ENCODE measurements at regions not wholly inside any gene's neighbourhood (a gene's known extent, or its start where the extent isn't known, plus 50 kb on each side); places are given as distances from the start of the nearest gene placed in this dataset.
"Not testable (repeated sequence)": the region's sequence is repeated elsewhere in the genome, so short reads cannot be mapped to it uniquely, and the experiment has no call there.

GRCh38 chr20:1800180-1800579 lies 95.0 kb upstream of the SIRPA start:
- Histone ChIP-seq H2BK15ac (ENCODE audit: low read depth, poor library complexity, severe bottlenecking) (no peak overlapping the region), H3K27ac (ENCODE audit: low read length, poor library complexity, severe bottlenecking) (no peak overlapping the region), H3K4me3 (ENCODE audit: insufficient read depth in 1 of 2, low read depth in 1 of 2, low read length in 2 of 2) (no peak overlapping the region), H3K9me3 (ENCODE audit: control insufficient read depth, low read length) (no peaks in the 10 kb centered on the region), H3K9ac (ENCODE audit: low read length) (no peak overlapping the region), H3K4ac (ENCODE audit: low read depth in 1 of 2, low read length in 2 of 2) (no peak overlapping the region), H3K14ac (ENCODE audit: low read length in 2 of 2) (no peak overlapping the region), H2AFZ (ENCODE audit: low read depth, low read length) (no peak overlapping the region), H3K36me3 (ENCODE audit: control insufficient read depth in 1 of 2, insufficient read depth in 2 of 2, low read depth in 1 of 2, low read length in 2 of 2) (no peaks in the 10 kb centered on the region), H2BK5ac (ENCODE audit: low read depth, low read length, poor library complexity, severe bottlenecking) (no peak overlapping the region), H2AK5ac (ENCODE audit: low read length, severe bottlenecking) (no peak overlapping the region), H3K79me1 (replicated peaks; ENCODE audit: low read length, poor library complexity, severe bottlenecking) (peaks cover 2% of the 10 kb centered on the region), H3K27me3 (ENCODE audit: control insufficient read depth in 1 of 2, insufficient read depth in 1 of 2, low read length in 2 of 2) (peaks cover 4 to 7% of the 10 kb centered on the region in 2 experiments), H3K4me1 (ENCODE audit: control insufficient read depth, insufficient read depth, low read depth, low read length) (peaks cover 12% of the 10 kb centered on the region), H3K23ac (ENCODE audit: low read length in 2 of 2) (no peak overlapping the region), H3K4me2 (ENCODE audit: low read length, poor library complexity, severe bottlenecking) (no peak overlapping the region), H2BK12ac (ENCODE audit: low read length in 2 of 2) (no peak overlapping the region), H4K91ac (ENCODE audit: low read length) (no peak overlapping the region), H3K18ac (ENCODE audit: low read depth in 1 of 2, low read length in 2 of 2) (no peak overlapping the region), H4K8ac (ENCODE audit: low read length) (no peak overlapping the region), H2BK120ac (ENCODE audit: low read depth, low read length) (no peak overlapping the region)
- no peak for DNase-seq
- WGBS: 91% methylated on average over 1 of the region's 2 CpGs

- H3K27ac ChIP-seq (ENCODE audit: low read length, poor library complexity, severe bottlenecking); H3K23ac ChIP-seq (ENCODE audit: low read length in 2 of 2); H3K18ac ChIP-seq (ENCODE audit: low read depth in 1 of 2, low read length in 2 of 2); H2AK5ac ChIP-seq (ENCODE audit: low read length, severe bottlenecking); H3K36me3 ChIP-seq (ENCODE audit: control insufficient read depth in 1 of 2, insufficient read depth in 2 of 2, low read depth in 1 of 2, low read length in 2 of 2); H2BK12ac ChIP-seq (ENCODE audit: low read length in 2 of 2); H2BK15ac ChIP-seq (ENCODE audit: low read depth, poor library complexity, severe bottlenecking); H4K91ac ChIP-seq (ENCODE audit: low read length); DNase-seq; H3K9me3 ChIP-seq (ENCODE audit: control insufficient read depth, low read length); H2BK5ac ChIP-seq (ENCODE audit: low read depth, low read length, poor library complexity, severe bottlenecking); H3K4me3 ChIP-seq (ENCODE audit: insufficient read depth in 1 of 2, low read depth in 1 of 2, low read length in 2 of 2); H2BK120ac ChIP-seq (ENCODE audit: low read depth, low read length); H4K8ac ChIP-seq (ENCODE audit: low read length); H3K79me1 ChIP-seq (replicated peaks; ENCODE audit: low read length, poor library complexity, severe bottlenecking); H3K4ac ChIP-seq (ENCODE audit: low read depth in 1 of 2, low read length in 2 of 2); H3K4me2 ChIP-seq (ENCODE audit: low read length, poor library complexity, severe bottlenecking); H3K9ac ChIP-seq (ENCODE audit: low read length); H3K27me3 ChIP-seq (ENCODE audit: control insufficient read depth in 1 of 2, insufficient read depth in 1 of 2, low read length in 2 of 2); H3K14ac ChIP-seq (ENCODE audit: low read length in 2 of 2); H2AFZ ChIP-seq (ENCODE audit: low read depth, low read length): not testable (repeated sequence)
- WGBS: 91% methylated on average over 7 of the region's 14 CpGs
- H3K4me1 ChIP-seq (ENCODE audit: control insufficient read depth, insufficient read depth, low read depth, low read length): peaks cover 10% of the 10 kb centered on the region
Measured at GRCh38 chr20:1799746-1800145, 95.5 kb upstream of the SIRPA start.

GRCh38 chr20:1798982-1799381 lies 96.2 kb upstream of the SIRPA start:
- no peak overlapping the region for H3K18ac ChIP-seq (ENCODE audit: low read depth in 1 of 2, low read length in 2 of 2)
- no peak overlapping the region for H3K4me3 ChIP-seq (ENCODE audit: insufficient read depth in 1 of 2, low read depth in 1 of 2, low read length in 2 of 2)
- no peaks in the 10 kb centered on the region for H3K9me3 ChIP-seq (ENCODE audit: control insufficient read depth, low read length)
- H4K8ac ChIP-seq (ENCODE audit: low read length): no peak overlapping the region
- H3K4ac ChIP-seq (ENCODE audit: low read depth in 1 of 2, low read length in 2 of 2): no peak overlapping the region
- no peak overlapping the region for H2BK5ac ChIP-seq (ENCODE audit: low read depth, low read length, poor library complexity, severe bottlenecking)
- peaks cover 2% of the 10 kb centered on the region for H3K79me1 ChIP-seq (replicated peaks; ENCODE audit: low read length, poor library complexity, severe bottlenecking)
- WGBS: no CpG with 5 or more reads among the region's 2 CpGs
- H3K36me3 ChIP-seq (ENCODE audit: control insufficient read depth in 1 of 2, insufficient read depth in 2 of 2, low read depth in 1 of 2, low read length in 2 of 2): no peaks in the 10 kb centered on the region
- no peak overlapping the region for H3K23ac ChIP-seq (ENCODE audit: low read length in 2 of 2)
- H2AFZ ChIP-seq (ENCODE audit: low read depth, low read length): no peak overlapping the region
- no peak overlapping the region for H3K14ac ChIP-seq (ENCODE audit: low read length in 2 of 2)
- H3K4me1 ChIP-seq (ENCODE audit: control insufficient read depth, insufficient read depth, low read depth, low read length): peaks cover 10% of the 10 kb centered on the region
- H3K27ac ChIP-seq (ENCODE audit: low read length, poor library complexity, severe bottlenecking): no peak overlapping the region
- H4K91ac ChIP-seq (ENCODE audit: low read length): no peak overlapping the region
- H2BK120ac ChIP-seq (ENCODE audit: low read depth, low read length): no peak overlapping the region
- no peak overlapping the region for H2AK5ac ChIP-seq (ENCODE audit: low read length, severe bottlenecking)
- H3K9ac ChIP-seq (ENCODE audit: low read length): no peak overlapping the region
- no peak overlapping the region for H2BK15ac ChIP-seq (ENCODE audit: low read depth, poor library complexity, severe bottlenecking)
- DNase-seq: no peak
- no peak overlapping the region for H2BK12ac ChIP-seq (ENCODE audit: low read length in 2 of 2)
- peaks cover 6 to 7% of the 10 kb centered on the region in 2 experiments for H3K27me3 ChIP-seq (ENCODE audit: control insufficient read depth in 1 of 2, insufficient read depth in 1 of 2, low read length in 2 of 2)
- H3K4me2 ChIP-seq (ENCODE audit: low read length, poor library complexity, severe bottlenecking): no peak overlapping the region

- peaks cover 13 to 24% of the 10 kb centered on the region in 2 experiments for H3K27me3 ChIP-seq (ENCODE audit: control insufficient read depth in 1 of 2, insufficient read depth in 1 of 2, low read length in 2 of 2)
- H3K9me3 ChIP-seq (ENCODE audit: control insufficient read depth, low read length): no peaks in the 10 kb centered on the region
- no peaks in the 10 kb centered on the region for H3K79me1 ChIP-seq (replicated peaks; ENCODE audit: low read length, poor library complexity, severe bottlenecking)
- no peak overlapping the region for H2BK15ac ChIP-seq (ENCODE audit: low read depth, poor library complexity, severe bottlenecking)
- H3K14ac ChIP-seq (ENCODE audit: low read length in 2 of 2): no peak overlapping the region
- no peaks in the 10 kb centered on the region for H3K36me3 ChIP-seq (ENCODE audit: control insufficient read depth in 1 of 2, insufficient read depth in 2 of 2, low read depth in 1 of 2, low read length in 2 of 2)
- WGBS: 100% methylated on average over 2 of the region's 2 CpGs
- no peak overlapping the region for H3K9ac ChIP-seq (ENCODE audit: low read length)
- H3K18ac ChIP-seq (ENCODE audit: low read depth in 1 of 2, low read length in 2 of 2): no peak overlapping the region
- no peak overlapping the region for H3K4me3 ChIP-seq (ENCODE audit: insufficient read depth in 1 of 2, low read depth in 1 of 2, low read length in 2 of 2)
- H4K91ac ChIP-seq (ENCODE audit: low read length): no peak overlapping the region
- H3K4me2 ChIP-seq (ENCODE audit: low read length, poor library complexity, severe bottlenecking): no peak overlapping the region
- no peak for DNase-seq
- no peak overlapping the region for H3K27ac ChIP-seq (ENCODE audit: low read length, poor library complexity, severe bottlenecking)
- H3K4ac ChIP-seq (ENCODE audit: low read depth in 1 of 2, low read length in 2 of 2): no peak overlapping the region
- H2BK120ac ChIP-seq (ENCODE audit: low read depth, low read length): no peak overlapping the region
- H2BK5ac ChIP-seq (ENCODE audit: low read depth, low read length, poor library complexity, severe bottlenecking): no peak overlapping the region
- no peaks in the 10 kb centered on the region for H3K4me1 ChIP-seq (ENCODE audit: control insufficient read depth, insufficient read depth, low read depth, low read length)
- H2AFZ ChIP-seq (ENCODE audit: low read depth, low read length): no peak overlapping the region
- no peak overlapping the region for H4K8ac ChIP-seq (ENCODE audit: low read length)
- H3K23ac ChIP-seq (ENCODE audit: low read length in 2 of 2): no peak overlapping the region
- no peak overlapping the region for H2AK5ac ChIP-seq (ENCODE audit: low read length, severe bottlenecking)
- no peak overlapping the region for H2BK12ac ChIP-seq (ENCODE audit: low read length in 2 of 2)
Measured at GRCh38 chr20:1793821-1794220, 101.4 kb upstream of the SIRPA start.

Data from mesenchymal stem cell (in vitro differentiated cells and primary cell).